ENCODE measurements at regions not wholly inside any gene's neighbourhood (a gene's known extent, or its start where the extent isn't known, plus 50 kb on each side); places are given as distances from the start of the nearest gene placed in this dataset.

DNA sequence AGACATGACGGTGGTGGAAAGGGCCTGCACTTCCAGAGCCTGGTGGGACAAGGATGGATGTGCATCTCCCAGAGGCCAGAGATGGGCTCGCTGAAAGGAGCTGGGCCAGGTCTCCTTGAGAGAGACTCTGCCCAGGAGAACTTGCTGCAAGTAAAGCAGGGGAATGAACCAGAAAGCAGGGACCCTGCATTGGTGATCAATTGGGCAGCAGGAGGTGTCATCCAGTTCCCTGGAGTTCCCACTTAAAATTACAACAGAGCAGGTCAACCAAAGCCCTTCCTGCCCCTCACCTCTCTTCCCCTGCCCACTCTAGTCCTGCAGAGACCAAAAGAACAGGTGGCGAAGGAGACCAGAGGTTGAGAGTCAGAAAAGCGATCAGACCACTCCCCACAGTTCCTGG, 69.7 kb upstream of the CAB39 start:
- no peak overlapping the region for H3K4me3 ChIP-seq (ENCODE audit: control insufficient read depth, low read depth, low read length)
- TF ChIP-seq, protein P1, sequence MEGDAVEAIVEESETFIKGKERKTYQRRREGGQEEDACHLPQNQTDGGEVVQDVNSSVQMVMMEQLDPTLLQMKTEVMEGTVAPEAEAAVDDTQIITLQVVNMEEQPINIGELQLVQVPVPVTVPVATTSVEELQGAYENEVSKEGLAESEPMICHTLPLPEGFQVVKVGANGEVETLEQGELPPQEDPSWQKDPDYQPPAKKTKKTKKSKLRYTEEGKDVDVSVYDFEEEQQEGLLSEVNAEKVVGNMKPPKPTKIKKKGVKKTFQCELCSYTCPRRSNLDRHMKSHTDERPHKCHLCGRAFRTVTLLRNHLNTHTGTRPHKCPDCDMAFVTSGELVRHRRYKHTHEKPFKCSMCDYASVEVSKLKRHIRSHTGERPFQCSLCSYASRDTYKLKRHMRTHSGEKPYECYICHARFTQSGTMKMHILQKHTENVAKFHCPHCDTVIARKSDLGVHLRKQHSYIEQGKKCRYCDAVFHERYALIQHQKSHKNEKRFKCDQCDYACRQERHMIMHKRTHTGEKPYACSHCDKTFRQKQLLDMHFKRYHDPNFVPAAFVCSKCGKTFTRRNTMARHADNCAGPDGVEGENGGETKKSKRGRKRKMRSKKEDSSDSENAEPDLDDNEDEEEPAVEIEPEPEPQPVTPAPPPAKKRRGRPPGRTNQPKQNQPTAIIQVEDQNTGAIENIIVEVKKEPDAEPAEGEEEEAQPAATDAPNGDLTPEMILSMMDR (conservative IDR thresholded peaks at IDR 0.05; ENCODE audit: control insufficient read depth, insufficient read depth, low read depth, low read length): no peak
- no peak for DNase-seq (ENCODE audit: low read depth)

DNA sequence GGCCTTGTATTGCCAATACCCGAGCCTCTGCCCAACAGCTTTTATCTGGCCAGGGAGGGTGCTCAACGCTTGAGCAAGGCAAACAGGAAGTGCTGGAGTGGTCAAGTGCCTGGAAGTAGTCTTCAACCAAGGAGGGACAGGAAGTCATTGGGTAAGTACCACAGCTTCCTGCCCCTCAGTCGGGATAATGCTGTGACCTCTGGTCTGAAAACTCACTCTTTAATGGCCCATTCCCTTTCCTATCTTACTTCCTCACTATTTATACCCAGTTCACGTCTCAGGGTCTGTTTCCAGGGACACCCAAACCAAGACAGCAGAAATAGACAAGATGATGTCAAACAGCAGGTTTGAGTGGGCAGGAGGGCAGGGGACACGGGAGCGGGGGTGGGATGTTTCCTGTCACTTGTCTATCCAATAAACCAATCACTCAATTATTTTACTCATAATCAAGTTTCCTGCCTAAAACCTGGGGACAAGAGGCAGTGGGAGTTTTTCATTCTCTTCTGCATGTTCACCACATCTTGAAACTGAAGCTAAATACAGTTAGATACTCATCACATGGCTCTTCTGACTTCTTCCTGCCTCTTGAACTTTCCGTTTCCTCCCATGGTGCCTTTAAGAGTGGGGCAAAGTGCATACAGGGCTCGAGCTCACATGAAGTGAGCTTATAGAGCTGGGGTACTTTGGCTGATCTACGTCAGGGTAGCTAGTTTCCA, 68.9 kb upstream of the CAB39 start:
- no peak for DNase-seq (ENCODE audit: low read depth)
- TF ChIP-seq, protein P1 (conservative IDR thresholded peaks at IDR 0.05; ENCODE audit: control insufficient read depth, insufficient read depth, low read depth, low read length): no peak
- no peak overlapping the region for H3K4me3 ChIP-seq (ENCODE audit: control insufficient read depth, low read depth, low read length)

DNA sequence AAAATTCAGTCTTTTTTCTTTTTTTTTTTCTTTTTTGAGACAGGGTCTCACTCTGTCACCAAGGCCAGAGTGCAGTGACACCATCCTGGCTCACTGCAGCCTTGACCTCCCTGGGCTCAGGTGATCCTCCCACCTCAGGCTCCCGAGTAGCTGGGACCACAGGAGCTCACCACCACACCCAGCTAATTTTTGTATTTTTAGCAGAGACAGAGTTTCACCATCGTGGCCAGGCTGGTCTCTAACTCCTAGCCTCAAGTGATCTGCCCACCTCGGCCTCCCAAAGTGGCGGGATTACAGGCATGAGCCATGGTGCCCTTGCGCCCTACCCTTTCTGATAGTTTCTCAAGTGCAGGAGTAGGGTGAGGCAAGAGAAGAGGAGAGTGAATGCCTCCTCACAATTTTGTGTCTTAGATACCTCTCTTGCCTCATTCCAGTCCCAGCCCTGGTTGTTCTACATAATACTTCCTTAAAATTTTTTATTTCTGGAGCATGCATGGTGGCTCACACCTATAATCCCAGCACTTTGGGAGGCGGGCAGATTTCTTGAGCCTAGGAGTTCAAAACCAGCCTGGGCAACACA, 68.2 kb upstream of the CAB39 start:
- no peak for DNase-seq (ENCODE audit: low read depth)
- TF ChIP-seq, protein P1 (conservative IDR thresholded peaks at IDR 0.05; ENCODE audit: control insufficient read depth, insufficient read depth, low read depth, low read length): no peak
- no peak overlapping the region for H3K4me3 ChIP-seq (ENCODE audit: control insufficient read depth, low read depth, low read length)

DNA sequence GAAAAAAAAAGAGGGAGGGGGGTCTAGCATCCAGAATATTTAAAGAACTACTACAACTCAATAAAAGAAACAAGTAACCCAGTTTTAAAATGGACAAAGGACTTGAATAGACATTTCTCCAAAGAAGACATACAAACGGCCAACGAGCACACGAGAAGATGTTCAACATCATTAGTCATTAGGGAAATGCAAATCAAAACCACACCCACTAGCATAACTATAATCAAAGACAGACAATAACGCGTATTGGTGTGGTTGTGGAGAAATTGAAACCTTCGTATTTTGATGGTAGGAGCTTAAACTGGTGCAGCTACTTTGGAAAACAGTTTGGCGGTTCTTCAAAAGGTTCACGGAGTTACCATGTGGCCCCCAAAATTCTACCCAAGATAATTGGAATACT, 64.3 kb upstream of the CAB39 start:
- peak; percentile 18 for DNase-seq (ENCODE audit: low read depth)
- H3K4me3 ChIP-seq (ENCODE audit: control insufficient read depth, low read depth, low read length): no peak overlapping the region
- TF ChIP-seq, protein P1 (conservative IDR thresholded peaks at IDR 0.05; ENCODE audit: control insufficient read depth, insufficient read depth, low read depth, low read length): no peak

DNA sequence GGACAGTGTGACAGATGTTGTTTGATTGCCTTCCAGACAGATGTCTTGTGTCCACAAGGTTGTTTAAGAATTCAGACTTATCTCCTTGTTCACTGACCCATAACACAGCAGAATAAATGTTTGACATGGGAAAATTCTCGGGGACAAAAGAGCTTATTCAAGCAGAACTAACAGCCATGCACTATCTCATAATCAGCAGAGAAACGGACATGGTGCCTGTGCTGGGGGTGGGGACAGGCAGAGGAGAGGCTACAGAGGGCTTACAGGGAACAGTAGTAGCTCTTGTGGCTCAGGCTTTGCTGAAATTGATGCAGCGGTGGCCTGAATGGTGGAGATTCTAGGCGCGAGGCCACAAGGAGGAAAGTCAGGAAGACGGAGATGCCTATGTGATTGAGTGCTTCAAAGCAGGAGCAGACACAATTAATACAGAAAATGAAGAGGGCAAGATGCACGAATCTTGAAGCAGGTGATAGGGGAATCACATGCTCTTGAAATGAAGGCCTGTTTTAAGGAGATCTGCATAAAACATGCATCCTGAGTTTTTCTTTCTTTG, 62.0 kb upstream of the CAB39 start:
- no peak overlapping the region for H3K4me3 ChIP-seq (ENCODE audit: control insufficient read depth, low read depth, low read length)
- DNase-seq (ENCODE audit: low read depth): no peak
- TF ChIP-seq, protein P1 (conservative IDR thresholded peaks at IDR 0.05; ENCODE audit: control insufficient read depth, insufficient read depth, low read depth, low read length): no peak

DNA sequence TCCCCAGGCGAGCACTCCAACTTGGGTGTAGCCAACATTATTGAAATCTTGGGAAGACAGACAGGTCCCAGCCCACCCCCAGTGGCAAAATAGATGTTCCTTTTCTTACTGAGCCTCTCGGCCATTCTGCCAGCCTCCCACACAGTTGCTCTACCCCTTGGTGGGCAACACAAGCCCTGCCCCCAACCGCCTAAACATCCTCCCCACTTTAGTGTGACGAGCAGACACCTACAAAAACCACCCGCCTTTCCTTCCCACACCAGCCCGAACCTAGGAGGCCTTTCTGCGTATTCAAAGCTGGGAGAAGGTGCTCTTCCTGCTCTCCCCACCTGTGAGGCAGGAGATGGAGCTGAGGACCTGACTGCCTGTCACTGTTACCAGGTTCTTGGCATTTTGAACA, 58.6 kb upstream of the CAB39 start:
- no peak overlapping the region for H3K4me3 ChIP-seq (ENCODE audit: control insufficient read depth, low read depth, low read length)
- DNase-seq (ENCODE audit: low read depth): no peak
- TF ChIP-seq, protein P1 (conservative IDR thresholded peaks at IDR 0.05; ENCODE audit: control insufficient read depth, insufficient read depth, low read depth, low read length): no peak
